ENCODE measurements at regions not wholly inside any gene's neighbourhood (a gene's known extent, or its start where the extent isn't known, plus 50 kb on each side); places are given as distances from the start of the nearest gene placed in this dataset.
A peak's percentile ranks its signal among the peaks of the same experiment; 100 is the strongest.

GRCh38 chr9:2502760-2503159 lies 118.8 kb upstream of the VLDLR start:
- Histone ChIP-seq H3K4me3 (ENCODE audit: low read depth, low read length) (no peak overlapping the region), H3K9me3 (no peaks in the 10 kb centered on the region), H3K4me1 (peaks cover 5% of the 10 kb centered on the region), H3K27me3 (no peaks in the 10 kb centered on the region), H3K36me3 (no peaks in the 10 kb centered on the region)
- TF ChIP-seq, protein P1, sequence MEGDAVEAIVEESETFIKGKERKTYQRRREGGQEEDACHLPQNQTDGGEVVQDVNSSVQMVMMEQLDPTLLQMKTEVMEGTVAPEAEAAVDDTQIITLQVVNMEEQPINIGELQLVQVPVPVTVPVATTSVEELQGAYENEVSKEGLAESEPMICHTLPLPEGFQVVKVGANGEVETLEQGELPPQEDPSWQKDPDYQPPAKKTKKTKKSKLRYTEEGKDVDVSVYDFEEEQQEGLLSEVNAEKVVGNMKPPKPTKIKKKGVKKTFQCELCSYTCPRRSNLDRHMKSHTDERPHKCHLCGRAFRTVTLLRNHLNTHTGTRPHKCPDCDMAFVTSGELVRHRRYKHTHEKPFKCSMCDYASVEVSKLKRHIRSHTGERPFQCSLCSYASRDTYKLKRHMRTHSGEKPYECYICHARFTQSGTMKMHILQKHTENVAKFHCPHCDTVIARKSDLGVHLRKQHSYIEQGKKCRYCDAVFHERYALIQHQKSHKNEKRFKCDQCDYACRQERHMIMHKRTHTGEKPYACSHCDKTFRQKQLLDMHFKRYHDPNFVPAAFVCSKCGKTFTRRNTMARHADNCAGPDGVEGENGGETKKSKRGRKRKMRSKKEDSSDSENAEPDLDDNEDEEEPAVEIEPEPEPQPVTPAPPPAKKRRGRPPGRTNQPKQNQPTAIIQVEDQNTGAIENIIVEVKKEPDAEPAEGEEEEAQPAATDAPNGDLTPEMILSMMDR (IDR thresholded peaks at IDR 0.05; ENCODE audit: low read depth, low read length), result no peak
- no peak for DNase-seq

DNA sequence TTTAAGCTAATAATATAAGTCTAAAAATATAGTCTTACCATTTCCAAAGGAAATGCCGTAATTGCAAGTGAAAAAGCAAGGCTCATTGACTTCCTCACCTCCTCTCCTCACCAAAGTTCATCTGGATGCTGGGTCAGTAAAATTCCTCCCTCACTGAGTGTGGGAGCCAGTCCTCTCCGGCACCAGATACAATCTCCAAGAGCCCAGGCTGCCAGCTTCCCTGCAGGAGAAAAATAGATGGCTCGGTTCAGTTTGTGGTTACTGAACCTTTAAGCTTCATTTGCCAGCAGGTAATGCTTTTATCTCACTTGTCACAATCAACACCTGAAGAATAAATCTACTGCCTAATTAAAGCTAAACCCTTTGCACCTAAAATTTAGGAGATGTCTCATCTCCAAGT lies 115.3 kb upstream of the VLDLR start:
- Histone ChIP-seq H3K9me3 (no peaks in the 10 kb centered on the region), H3K36me3 (no peaks in the 10 kb centered on the region)
- TF ChIP-seq, protein P1 (IDR thresholded peaks at IDR 0.05; ENCODE audit: low read depth, low read length), result no peak

DNA sequence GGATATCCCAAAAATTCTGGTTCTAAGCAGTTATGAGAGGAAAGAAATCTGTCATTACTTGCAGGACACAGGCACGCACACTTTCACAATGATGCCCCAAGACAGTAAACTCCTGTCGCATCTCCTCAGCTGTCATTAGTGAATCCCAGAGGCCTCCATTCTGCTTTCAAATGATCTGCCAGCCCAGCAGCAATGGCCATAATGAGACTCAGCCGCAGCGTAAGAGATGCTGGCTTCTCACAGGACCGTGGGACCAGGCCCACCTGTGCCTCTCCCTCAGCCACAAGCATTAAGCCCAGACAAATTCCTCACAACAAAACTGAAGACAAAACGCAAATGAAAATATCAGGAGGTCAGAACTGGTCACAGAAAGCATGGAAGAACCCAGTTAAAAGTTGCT lies 98.0 kb upstream of the VLDLR start:
- no peak for DNase-seq
- TF ChIP-seq, protein P1 (IDR thresholded peaks at IDR 0.05; ENCODE audit: low read depth, low read length), result no peak
- Histone ChIP-seq H3K4me3 (ENCODE audit: low read depth, low read length) (no peak overlapping the region), H3K27me3 (no peaks in the 10 kb centered on the region), H3K4me1 (no peaks in the 10 kb centered on the region), H3K9me3 (no peaks in the 10 kb centered on the region), H3K36me3 (no peaks in the 10 kb centered on the region)

More for the DNA sequence above, 115.3 kb upstream of the VLDLR start:
- no peak overlapping the region for H3K4me3 ChIP-seq (ENCODE audit: low read depth, low read length)
- peak; percentile 46 for DNase-seq
- H3K27me3 ChIP-seq, result no peaks in the 10 kb centered on the region
- peaks cover 5% of the 10 kb centered on the region for H3K4me1 ChIP-seq

- H3K27me3 ChIP-seq, result no peaks in the 10 kb centered on the region
- TF ChIP-seq, protein P1 (IDR thresholded peaks at IDR 0.05; ENCODE audit: low read depth, low read length), result no peak
These were observed 97.0 kb upstream of the VLDLR start for GRCh38 chr9:2524601-2525000.

DNA sequence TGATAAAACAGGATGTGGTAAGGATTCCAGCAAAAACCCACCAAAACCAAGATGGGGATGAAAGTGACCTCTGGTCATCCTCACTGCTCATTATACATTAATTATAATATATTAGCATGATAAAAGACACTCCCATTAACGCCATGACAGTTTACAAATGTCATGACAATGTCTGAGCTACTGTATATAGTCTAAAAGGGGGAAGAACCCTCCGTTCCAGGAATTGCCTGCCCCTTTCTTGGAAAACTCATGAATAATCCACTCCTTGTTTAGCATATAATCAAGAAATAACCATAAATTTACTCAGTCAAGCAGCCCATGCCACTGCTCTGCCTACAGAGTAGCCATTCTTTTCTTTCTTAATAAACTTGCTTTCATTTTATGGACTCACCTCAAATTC lies 96.4 kb upstream of the VLDLR start:
- Histone ChIP-seq H3K9me3 (no peaks in the 10 kb centered on the region), H3K4me1 (no peaks in the 10 kb centered on the region), H3K27me3 (no peaks in the 10 kb centered on the region), H3K4me3 (ENCODE audit: low read depth, low read length) (no peak overlapping the region), H3K36me3 (no peaks in the 10 kb centered on the region)
- DNase-seq, result no peak
- TF ChIP-seq, protein P1 (IDR thresholded peaks at IDR 0.05; ENCODE audit: low read depth, low read length), result no peak

More at GRCh38 chr9:2524601-2525000, 97.0 kb upstream of the VLDLR start:
- Histone ChIP-seq H3K4me3 (ENCODE audit: low read depth, low read length) (no peak overlapping the region), H3K4me1 (no peaks in the 10 kb centered on the region), H3K9me3 (no peaks in the 10 kb centered on the region), H3K36me3 (no peaks in the 10 kb centered on the region)
- DNase-seq, result peak; percentile 15

- no peak for DNase-seq
- H3K9me3 ChIP-seq, result no peaks in the 10 kb centered on the region
- no peaks in the 10 kb centered on the region for H3K36me3 ChIP-seq
- H3K4me1 ChIP-seq, result no peaks in the 10 kb centered on the region
- TF ChIP-seq, protein P1 (IDR thresholded peaks at IDR 0.05; ENCODE audit: low read depth, low read length), result no peak
- H3K4me3 ChIP-seq (ENCODE audit: low read depth, low read length), result no peak overlapping the region
- no peaks in the 10 kb centered on the region for H3K27me3 ChIP-seq
These were observed 95.3 kb upstream of the VLDLR start for GRCh38 chr9:2526071-2526828.

Data from BE2C (cell line).